Ovary (tissue), 7 donors: ENCODE measurements at regions not wholly inside any gene's neighbourhood (a gene's known extent, or its start where the extent isn't known, plus 50 kb on each side); places are given as distances from the start of the nearest gene placed in this dataset.

Experiments used
- DNase-seq, 5 donors: peaks; one replicate each; pipeline ENCODE4 v3.0.0-alpha.2; 2019 to 2020
- H3K27ac ChIP-seq, 2 donors: fragments of 200-600 bp; one replicate each; pipeline versions ENCODE4 v1.5.1 to v1.8.0; 2019 to 2022
- H3K27me3 ChIP-seq: fragments of 200-600 bp; one replicate; pipeline ENCODE4 v1.8.0; 2022
- H3K36me3 ChIP-seq: fragments of 200-600 bp; sonication (generic); one replicate; pipeline ENCODE4 v1.5.1; 2019
- H3K4me1 ChIP-seq: one replicate; pipeline ENCODE4 v1.8.1; 2013; ENCODE audit warnings: mild to moderate bottlenecking, moderate library complexity; ENCODE audit not compliant: insufficient read depth
- H3K4me3 ChIP-seq: fragments of 200-600 bp; sonication (generic); one replicate; pipeline ENCODE4 v1.5.1; 2017
- H3K9me3 ChIP-seq, 2 donors: fragments of 200-600 bp in 1 of 2; sonication (generic) in 1 of 2; one replicate each; pipeline versions ENCODE4 v1.5.1 to v1.8.1; 2013 to 2019; ENCODE audit warnings: mild to moderate bottlenecking in 1 of 2, moderate library complexity in 1 of 2
- EP300 ChIP-seq: sonication (generic); formaldehyde crosslinking; IDR thresholded peaks from one replicate; pipeline ENCODE4 v1.6.1; 2017; ENCODE audit warnings: antibody characterized with exemption
- POLR2A ChIP-seq: fragments of 450-650 bp; IDR thresholded peaks from one replicate; pipeline ENCODE4 v1.6.1; 2017; ENCODE audit warnings: antibody characterized with exemption, mild to moderate bottlenecking, moderate library complexity
- WGBS, 3 donors: extraction: QIAGEN DNeasy Blood & Tissue Kit in 1 of 3; methylation state at CpG; one replicate each; pipeline versions ENCODE4 v1.1.5 to v1.1.7; 2013 to 2017; 5-methylcytosine and 5-hydroxymethylcytosine counted together
- intact Hi-C, 4 donors: fragments of 100-400 bp; cut with DNase I; formaldehyde crosslinking; loops; one replicate each; pipeline versions ENCODE4 v1.11.0 to v1.15.1; 2022 to 2023
- TF ChIP-seq, protein P1 (sequence below), 3 donors: fragments of 450-650 bp in 2 of 3; fragments of 200-600 bp in 1 of 3; IDR thresholded peaks; one replicate each; pipeline versions ENCODE4 v1.5.1 to v1.8.0; 2016 to 2022; ENCODE audit warnings: antibody characterized with exemption in 3 of 3, mild to moderate bottlenecking in 1 of 3
- donor health status: DM: no; HTN: no; CAD: no; lungs with moderate emphysema.
- donor health status: DM: no; HTN: no; CAD: no.
- donor health status: Bipolar disorder and iron deficiency.
- donor health status: DM: no; HTN: no; CAD: no.
- donor health status: DM: yes; HTN: yes; CAD: no.

- no peak overlapping the region for H3K27ac ChIP-seq
- H3K4me3 ChIP-seq, result no peak overlapping the region
- H3K27me3 ChIP-seq, result no peaks in the 10 kb centered on the region
- no peaks in the 10 kb centered on the region for H3K36me3 ChIP-seq
- 51 to 72% (median 56%) methylated on average over 1 of the region's 1 CpG for WGBS, 3 donors
- DNase-seq, result no peak
- no peaks in the 10 kb centered on the region for H3K9me3 ChIP-seq
- intact Hi-C loops, result no loop called here
- H3K4me1 ChIP-seq, result no peaks in the 10 kb centered on the region
- no peak for TF ChIP-seq POLR2A
- no peak for TF ChIP-seq EP300
- TF ChIP-seq, protein P1, sequence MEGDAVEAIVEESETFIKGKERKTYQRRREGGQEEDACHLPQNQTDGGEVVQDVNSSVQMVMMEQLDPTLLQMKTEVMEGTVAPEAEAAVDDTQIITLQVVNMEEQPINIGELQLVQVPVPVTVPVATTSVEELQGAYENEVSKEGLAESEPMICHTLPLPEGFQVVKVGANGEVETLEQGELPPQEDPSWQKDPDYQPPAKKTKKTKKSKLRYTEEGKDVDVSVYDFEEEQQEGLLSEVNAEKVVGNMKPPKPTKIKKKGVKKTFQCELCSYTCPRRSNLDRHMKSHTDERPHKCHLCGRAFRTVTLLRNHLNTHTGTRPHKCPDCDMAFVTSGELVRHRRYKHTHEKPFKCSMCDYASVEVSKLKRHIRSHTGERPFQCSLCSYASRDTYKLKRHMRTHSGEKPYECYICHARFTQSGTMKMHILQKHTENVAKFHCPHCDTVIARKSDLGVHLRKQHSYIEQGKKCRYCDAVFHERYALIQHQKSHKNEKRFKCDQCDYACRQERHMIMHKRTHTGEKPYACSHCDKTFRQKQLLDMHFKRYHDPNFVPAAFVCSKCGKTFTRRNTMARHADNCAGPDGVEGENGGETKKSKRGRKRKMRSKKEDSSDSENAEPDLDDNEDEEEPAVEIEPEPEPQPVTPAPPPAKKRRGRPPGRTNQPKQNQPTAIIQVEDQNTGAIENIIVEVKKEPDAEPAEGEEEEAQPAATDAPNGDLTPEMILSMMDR (IDR thresholded peaks at IDR 0.05), result no peak
Measured at GRCh38 chr17:12386225-12386624, 279.5 kb upstream of the MYOCD start.

GRCh38 chr17:12388226-12388625 lies 277.5 kb upstream of the MYOCD start:
- Histone ChIP-seq H3K9me3 (no peaks in the 10 kb centered on the region), H3K4me3 (no peak overlapping the region), H3K36me3 (no peaks in the 10 kb centered on the region), H3K27ac (no peak overlapping the region), H3K4me1 (no peaks in the 10 kb centered on the region), H3K27me3 (no peaks in the 10 kb centered on the region)
- WGBS, 3 donors, result 76 to 89% (median 89%) methylated on average over 3 of the region's 3 CpGs
- intact Hi-C loops, result no loop called here
- TF ChIP-seq POLR2A (no peak), EP300 (no peak)
- TF ChIP-seq, protein P1 (IDR thresholded peaks at IDR 0.05), result no peak
- DNase-seq, result no peak

DNA sequence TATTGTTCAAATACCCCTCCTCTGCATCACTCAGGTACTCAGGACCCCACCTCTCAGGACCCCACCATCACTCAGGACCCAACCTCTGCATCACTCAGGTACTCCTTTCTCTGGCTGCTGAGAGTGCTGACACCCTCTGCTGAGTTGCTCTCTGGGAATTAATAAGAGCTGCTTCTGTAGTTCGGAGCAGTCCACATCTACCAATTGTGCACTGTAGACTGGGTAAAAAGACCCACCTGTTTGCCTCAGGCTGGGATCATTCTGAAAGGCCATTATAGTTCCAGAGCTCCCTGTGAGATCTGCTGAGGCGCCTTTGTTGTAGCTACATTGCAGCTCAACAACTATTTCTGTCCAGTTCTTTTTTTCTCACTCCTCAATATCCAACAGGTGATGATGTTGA lies 276.3 kb upstream of the MYOCD start:
- TF ChIP-seq EP300, result no peak
- no peak for TF ChIP-seq POLR2A
- TF ChIP-seq, protein P1 (IDR thresholded peaks at IDR 0.05), result no peak
- H3K9me3 ChIP-seq, result no peaks in the 10 kb centered on the region
- H3K36me3 ChIP-seq, result no peaks in the 10 kb centered on the region
- DNase-seq, result no peak
- intact Hi-C loops, result no loop called here
- no peaks in the 10 kb centered on the region for H3K27me3 ChIP-seq
- no peak overlapping the region for H3K4me3 ChIP-seq
- no peak overlapping the region for H3K27ac ChIP-seq
- no peaks in the 10 kb centered on the region for H3K4me1 ChIP-seq
- WGBS, 3 donors, result 95 to 99% (median 95%) methylated on average over 2 of the region's 2 CpGs

DNA sequence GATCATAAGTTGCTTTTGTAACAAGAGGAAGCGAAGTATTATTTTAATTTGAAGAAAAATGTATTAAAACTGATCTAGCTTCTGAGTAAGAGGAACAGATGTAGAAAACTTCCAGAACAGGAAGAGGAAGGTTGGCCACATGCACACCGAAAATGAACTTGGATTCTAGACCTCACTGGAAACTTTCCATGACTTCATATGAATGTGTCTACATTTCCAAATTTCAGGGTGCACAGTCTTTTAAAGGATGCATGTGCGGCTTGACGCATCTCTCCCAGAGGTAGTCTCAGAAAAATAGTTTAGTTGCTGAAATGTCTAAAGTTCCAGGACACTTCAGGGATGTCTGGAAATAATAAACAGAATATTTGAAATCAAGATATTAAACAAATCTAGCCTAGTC lies 275.1 kb upstream of the MYOCD start:
- H3K27ac ChIP-seq, result no peak overlapping the region
- H3K36me3 ChIP-seq, result no peaks in the 10 kb centered on the region
- H3K4me1 ChIP-seq, result no peaks in the 10 kb centered on the region
- no peak for DNase-seq
- H3K9me3 ChIP-seq, result no peaks in the 10 kb centered on the region
- no peak overlapping the region for H3K4me3 ChIP-seq
- H3K27me3 ChIP-seq, result no peaks in the 10 kb centered on the region
- TF ChIP-seq, protein P1 (IDR thresholded peaks at IDR 0.05), result no peak
- TF ChIP-seq POLR2A (no peak), EP300 (no peak)
- intact Hi-C loops, result no loop called here
- WGBS, 3 donors, result 77 to 90% (median 87%) methylated on average over 4 of the region's 4 CpGs

- intact Hi-C loops, result no loop called here
- no peak overlapping the region for H3K27ac ChIP-seq
- no peaks in the 10 kb centered on the region for H3K27me3 ChIP-seq
- TF ChIP-seq POLR2A (no peak), EP300 (no peak)
- TF ChIP-seq, protein P1 (IDR thresholded peaks at IDR 0.05), result no peak
- no peaks in the 10 kb centered on the region for H3K36me3 ChIP-seq
- DNase-seq, result no peak
- no peaks in the 10 kb centered on the region for H3K4me1 ChIP-seq
- H3K9me3 ChIP-seq, result no peaks in the 10 kb centered on the region
- 45 to 59% (median 57%) methylated on average over 3 of the region's 3 CpGs for WGBS, 3 donors
- no peak overlapping the region for H3K4me3 ChIP-seq
Measured at GRCh38 chr17:12391468-12391867, 274.2 kb upstream of the MYOCD start.
